Right lobe of liver (tissue), 6 donors: ENCODE measurements at regions not wholly inside any gene's neighbourhood (a gene's known extent, or its start where the extent isn't known, plus 50 kb on each side); places are given as distances from the start of the nearest gene placed in this dataset.

Experiments
- ATAC-seq, 4 donors: fragments of 200-7000 bp; cut with Tn5 transposase; one replicate each; pipeline ENCODE4 v1.9.1; 2020; ENCODE audit warnings: mild to moderate bottlenecking in 4 of 4, moderate library complexity in 4 of 4
- DNase-seq, 3 donors: peaks; one replicate each; pipeline ENCODE4 v3.0.0-alpha.2; 2020
- H3K27ac ChIP-seq, 3 donors: fragments of 200-600 bp; one replicate each; pipeline ENCODE4 v1.8.0; 2022
- H3K27me3 ChIP-seq, 2 donors: fragments of 200-600 bp; one replicate each; pipeline ENCODE4 v1.8.0; 2022
- H3K36me3 ChIP-seq, 4 donors: fragments of 200-600 bp; sonication (generic) in 1 of 4; one replicate each; pipeline versions ENCODE4 v1.5.1 to v1.8.0; 2017 to 2022; ENCODE audit warnings: control low read depth in 1 of 4
- H3K4me1 ChIP-seq, 4 donors: fragments of 200-600 bp; sonication (generic) in 1 of 4; one replicate each; pipeline versions ENCODE4 v1.5.1 to v1.8.0; 2017 to 2022; ENCODE audit warnings: control low read depth in 1 of 4
- H3K4me3 ChIP-seq, 3 donors: fragments of 200-600 bp; one replicate each; pipeline ENCODE4 v1.8.0; 2022
- H3K9me3 ChIP-seq, 4 donors: fragments of 200-600 bp; sonication (generic) in 1 of 4; one replicate each; pipeline versions ENCODE4 v1.5.1 to v1.8.0; 2017 to 2022; ENCODE audit warnings: control low read depth in 1 of 4
- POLR2A ChIP-seq: fragments of 450-650 bp; IDR thresholded peaks from one replicate; pipeline ENCODE4 v1.6.1; 2017; ENCODE audit warnings: antibody characterized with exemption, mild to moderate bottlenecking
- WGBS: methylation state at CpG from one replicate; pipeline ENCODE4 v1.1.6; 2018; ENCODE audit warnings: low coverage, low lambda C conversion rate; ENCODE audit not compliant: insufficient coverage; ENCODE audit errors: missing lambda C conversion rate; 5-methylcytosine and 5-hydroxymethylcytosine counted together
- intact Hi-C, 2 donors: fragments of 100-400 bp; cut with DNase I; formaldehyde crosslinking; loops; one replicate each; pipeline versions ENCODE4 v1.11.2 to v1.14.1; 2022
- TF ChIP-seq, protein P1 (sequence below), 4 donors: fragments of 200-600 bp in 3 of 4; fragments of 450-650 bp in 1 of 4; IDR thresholded peaks; one replicate each; pipeline versions ENCODE4 v1.5.1 to v1.8.0; 2016 to 2022; ENCODE audit warnings: antibody characterized with exemption in 4 of 4, mild to moderate bottlenecking in 2 of 4
- donor health status: DM: no; HTN: yes; CAD: no.
- donor health status: DM: no; HTN: no; CAD: no.
- donor health status: DM: no; HTN: no; CAD: no.
- donor health status: DM: no; HTN: yes; CAD: no.
- donor health status: DM: no; HTN: yes; CAD: no.

DNA sequence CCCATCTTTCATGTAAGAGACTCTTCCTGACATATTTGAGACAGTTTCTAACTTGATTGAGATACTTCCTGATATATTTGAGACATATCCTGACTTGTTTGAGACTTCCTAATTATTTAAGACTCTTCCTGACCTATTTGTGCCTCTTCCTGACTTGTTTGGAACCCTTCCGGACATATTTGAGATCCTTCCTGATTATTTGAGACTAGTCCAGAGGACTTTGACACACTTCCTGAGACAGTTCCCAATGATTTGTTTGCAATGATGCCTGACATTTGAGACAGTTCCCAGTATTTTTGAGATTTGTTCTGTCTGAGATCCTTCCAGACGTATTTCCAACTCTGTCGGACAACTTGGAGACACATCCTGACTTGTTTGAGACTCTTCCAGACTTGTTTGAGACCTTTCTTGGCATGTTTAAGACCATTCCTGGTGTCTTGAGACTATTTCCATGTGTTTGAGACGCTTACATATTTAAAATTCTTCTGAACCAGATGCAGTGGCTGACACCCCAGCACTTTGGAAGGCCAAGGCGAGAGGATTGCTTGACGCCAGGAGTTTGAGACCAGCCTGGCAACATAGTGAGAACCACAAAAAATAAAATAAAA lies 118.9 kb upstream of the USP9X start:
- Histone ChIP-seq H3K36me3 (no peaks in the 10 kb centered on the region), H3K4me3 (no peak overlapping the region), H3K27me3 (no peaks in the 10 kb centered on the region), H3K27ac (peak overlapping the region in 1 of 3 donors; percentile 2), H3K9me3 (no peaks in the 10 kb centered on the region), H3K4me1 (peaks cover 0 to 5% (median 0%) of the 10 kb centered on the region in 4 donors)
- peak in 3 of 4 donors; percentile 49 to 56 (median 53) for ATAC-seq
- DNase-seq, result no peak
- TF ChIP-seq, protein P1, sequence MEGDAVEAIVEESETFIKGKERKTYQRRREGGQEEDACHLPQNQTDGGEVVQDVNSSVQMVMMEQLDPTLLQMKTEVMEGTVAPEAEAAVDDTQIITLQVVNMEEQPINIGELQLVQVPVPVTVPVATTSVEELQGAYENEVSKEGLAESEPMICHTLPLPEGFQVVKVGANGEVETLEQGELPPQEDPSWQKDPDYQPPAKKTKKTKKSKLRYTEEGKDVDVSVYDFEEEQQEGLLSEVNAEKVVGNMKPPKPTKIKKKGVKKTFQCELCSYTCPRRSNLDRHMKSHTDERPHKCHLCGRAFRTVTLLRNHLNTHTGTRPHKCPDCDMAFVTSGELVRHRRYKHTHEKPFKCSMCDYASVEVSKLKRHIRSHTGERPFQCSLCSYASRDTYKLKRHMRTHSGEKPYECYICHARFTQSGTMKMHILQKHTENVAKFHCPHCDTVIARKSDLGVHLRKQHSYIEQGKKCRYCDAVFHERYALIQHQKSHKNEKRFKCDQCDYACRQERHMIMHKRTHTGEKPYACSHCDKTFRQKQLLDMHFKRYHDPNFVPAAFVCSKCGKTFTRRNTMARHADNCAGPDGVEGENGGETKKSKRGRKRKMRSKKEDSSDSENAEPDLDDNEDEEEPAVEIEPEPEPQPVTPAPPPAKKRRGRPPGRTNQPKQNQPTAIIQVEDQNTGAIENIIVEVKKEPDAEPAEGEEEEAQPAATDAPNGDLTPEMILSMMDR (IDR thresholded peaks at IDR 0.05), result no peak
- no peak for TF ChIP-seq POLR2A
- WGBS, result 43% methylated on average over 6 of the region's 6 CpGs
- intact Hi-C loops, result no loop called here

- H3K4me1 ChIP-seq, result peaks cover 0 to 5% (median 0%) of the 10 kb centered on the region in 4 donors
- H3K27ac ChIP-seq, result no peak overlapping the region
- DNase-seq, result no peak
- no peak for ATAC-seq
- intact Hi-C loops, result no loop called here
- H3K9me3 ChIP-seq, result no peaks in the 10 kb centered on the region
- WGBS, result 65% methylated on average over 2 of the region's 7 CpGs
- H3K4me3 ChIP-seq, result no peak overlapping the region
- no peaks in the 10 kb centered on the region for H3K36me3 ChIP-seq
- H3K27me3 ChIP-seq, result no peaks in the 10 kb centered on the region
- TF ChIP-seq, protein P1 (IDR thresholded peaks at IDR 0.05), result no peak
- TF ChIP-seq POLR2A, result no peak
Observed at GRCh38 chrX:40968180-40968579, 117.1 kb upstream of the USP9X start.

GRCh38 chrX:40971736-40972135 lies 113.5 kb upstream of the USP9X start:
- H3K36me3 ChIP-seq, result no peaks in the 10 kb centered on the region
- 60% methylated on average over 1 of the region's 1 CpG for WGBS
- no peak overlapping the region for H3K4me3 ChIP-seq
- no peaks in the 10 kb centered on the region for H3K27me3 ChIP-seq
- intact Hi-C loops, result no loop called here
- ATAC-seq, result peak in 1 of 4 donors; percentile 69
- TF ChIP-seq, protein P1 (IDR thresholded peaks at IDR 0.05), result no peak
- TF ChIP-seq POLR2A, result no peak
- H3K27ac ChIP-seq, result no peak overlapping the region
- H3K9me3 ChIP-seq, result no peaks in the 10 kb centered on the region
- no peak for DNase-seq
- H3K4me1 ChIP-seq, result no peaks in the 10 kb centered on the region

DNA sequence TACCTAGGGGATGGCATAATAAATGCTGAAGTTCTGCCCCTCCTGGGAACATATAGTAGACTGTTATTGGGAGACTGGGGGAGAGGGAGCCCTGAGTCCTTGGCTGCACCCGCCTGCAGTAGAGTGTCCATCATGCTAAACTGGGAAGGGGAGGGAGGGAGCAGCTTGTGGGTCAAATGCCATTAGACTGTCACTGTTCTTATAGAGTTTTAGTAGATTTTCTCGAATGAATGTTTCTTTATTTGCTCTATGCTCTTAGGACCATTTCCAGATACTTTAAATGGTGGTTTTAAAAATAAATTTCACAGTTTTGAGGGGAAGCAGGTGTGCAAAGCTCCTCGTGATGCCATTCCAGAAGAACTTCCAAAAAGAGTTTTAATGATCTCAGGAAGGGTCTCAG lies 111.6 kb upstream of the USP9X start:
- 29% methylated on average over 2 of the region's 3 CpGs for WGBS

More for the DNA sequence above, 111.6 kb upstream of the USP9X start:
- intact Hi-C loops, result no loop called here
- H3K4me3 ChIP-seq, result no peak overlapping the region
- no peaks in the 10 kb centered on the region for H3K4me1 ChIP-seq
- no peaks in the 10 kb centered on the region for H3K9me3 ChIP-seq
- no peak for ATAC-seq
- TF ChIP-seq POLR2A, result no peak
- TF ChIP-seq, protein P1 (IDR thresholded peaks at IDR 0.05), result no peak
- no peaks in the 10 kb centered on the region for H3K27me3 ChIP-seq
- DNase-seq, result no peak
- H3K27ac ChIP-seq, result no peak overlapping the region
- no peaks in the 10 kb centered on the region for H3K36me3 ChIP-seq
